H1 (cell line): ENCODE measurements at regions not wholly inside any gene's neighbourhood (a gene's known extent, or its start where the extent isn't known, plus 50 kb on each side); places are given as distances from the start of the nearest gene placed in this dataset.

Experiments used
- CTCF ChIA-PET: fragments of 300-600 bp; sonication (Branson Sonifier 250); formaldehyde crosslinking; loops from one replicate; lab custom pipeline; 2021; ENCODE audit not compliant: partially characterized antibody; lab: Charles Lee
- POLR2A ChIA-PET: fragments of 300-600 bp; sonication (Branson Sonifier 250); formaldehyde crosslinking; loops from one replicate; lab custom pipeline; 2021; ENCODE audit warnings: inconsistent platforms; ENCODE audit not compliant: partially characterized antibody; lab: Charles Lee
- DNase-seq, 2 experiments: peaks; one replicate each; pipeline versions ENCODE4 v3.0.0 to v3.0.0-alpha.2; 2010 to 2022; ENCODE audit warnings: low spot score in 2 of 2, low read depth in 1 of 2, mixed read lengths in 1 of 2
- FAIRE-seq: peaks from 2 replicates; lab custom pipeline; 2011; peaks lifted over from hg19 to GRCh38; lab: Jason Lieb, UNC
- H2AFZ ChIP-seq: 2 replicates; pipeline ENCODE4 v1.8.1; 2012; ENCODE audit warnings: low read length, inconsistent platforms
- H2AK5ac ChIP-seq: 2 replicates; pipeline ENCODE4 v1.6.1; 2013; ENCODE audit warnings: low read depth, low read length
- H2BK120ac ChIP-seq: replicated peaks from 2 replicates; pipeline ENCODE3; 2013; ENCODE audit warnings: low read depth, low read length, inconsistent platforms
- H2BK12ac ChIP-seq: 2 replicates; pipeline ENCODE4 v1.6.1; 2013; ENCODE audit warnings: low read depth, low read length
- H2BK15ac ChIP-seq: 2 replicates; pipeline ENCODE4 v1.6.1; 2013; ENCODE audit warnings: low read length
- H2BK20ac ChIP-seq: 2 replicates; pipeline ENCODE4 v1.6.1; 2013; ENCODE audit warnings: low read length
- H2BK5ac ChIP-seq: 2 replicates; pipeline ENCODE4 v1.6.1; 2013; ENCODE audit warnings: low read depth, low read length
- H3K14ac ChIP-seq: 2 replicates; pipeline ENCODE4 v1.6.1; 2013; ENCODE audit warnings: inconsistent platforms; ENCODE audit not compliant: insufficient read length
- H3K18ac ChIP-seq: 2 replicates; pipeline ENCODE4 v1.6.1; 2013; ENCODE audit warnings: low read length; ENCODE audit errors: extremely low read depth
- H3K23ac ChIP-seq: 2 replicates; pipeline ENCODE4 v1.6.1; 2013; ENCODE audit warnings: inconsistent platforms; ENCODE audit not compliant: insufficient read length
- H3K23me2 ChIP-seq: 2 replicates; pipeline ENCODE4 v1.6.1; 2013; ENCODE audit warnings: low read depth, low read length
- H3K27ac ChIP-seq: 2 replicates; pipeline ENCODE4 v1.6.1; 2011; ENCODE audit warnings: low read depth, low read length, inconsistent platforms
- H3K27me3 ChIP-seq, 4 experiments: replicated peaks in 1 of 4; 1 replicate in 1 of 4; 2 replicates in 3 of 4; pipeline versions ENCODE4 v1.6.1 to v1.8.1; 2011 to 2013; ENCODE audit warnings: low read length in 3 of 4, mild to moderate bottlenecking in 3 of 4, inconsistent platforms in 2 of 4, mixed read lengths in 2 of 4, moderate library complexity in 1 of 4; ENCODE audit not compliant: control insufficient read depth in 3 of 4, insufficient read depth in 3 of 4; ENCODE audit errors: extremely low read depth in 1 of 4
- H3K36me3 ChIP-seq, 4 experiments: 2 replicates each; pipeline versions ENCODE4 v1.6.1 to v1.8.1; 2011 to 2013; ENCODE audit warnings: mild to moderate bottlenecking in 4 of 4, low read length in 3 of 4, moderate library complexity in 2 of 4, control low read depth in 1 of 4, inconsistent platforms in 1 of 4; ENCODE audit not compliant: insufficient read depth in 4 of 4, control insufficient read depth in 2 of 4
- H3K4ac ChIP-seq: replicated peaks from 2 replicates; pipeline ENCODE3; 2013; ENCODE audit warnings: low read length, low read depth, mixed read lengths, inconsistent platforms; ENCODE audit not compliant: insufficient read length
- H3K4me1 ChIP-seq, 4 experiments: replicated peaks in 1 of 4; 1 replicate in 1 of 4; 2 replicates in 3 of 4; pipeline versions ENCODE4 v1.6.1 to v1.8.1; 2011 to 2013; ENCODE audit warnings: low read length in 3 of 4, inconsistent platforms in 2 of 4, mixed read lengths in 1 of 4; ENCODE audit not compliant: insufficient read depth in 4 of 4, control insufficient read depth in 3 of 4
- H3K4me2 ChIP-seq, 2 experiments: 2 replicates each; pipeline versions ENCODE4 v1.6.1 to v1.8.1; 2011 to 2013; ENCODE audit warnings: low read depth in 2 of 2, low read length in 2 of 2, control low read depth in 1 of 2, inconsistent platforms in 1 of 2, mild to moderate bottlenecking in 1 of 2; ENCODE audit not compliant: insufficient read depth in 1 of 2
- H3K4me3 ChIP-seq, 4 experiments: fragments of 200-600, 300-600 bp in 1 of 4; sonication (generic), shearing (Covaris generic), sonication (Bioruptor Twin) in 1 of 4; 2 replicates each; pipeline versions ENCODE4 v1.5.1 to v1.8.1; 2011 to 2016; ENCODE audit warnings: low read length in 4 of 4, low read depth in 3 of 4, control low read depth in 2 of 4, inconsistent platforms in 2 of 4, mild to moderate bottlenecking in 2 of 4, mixed read lengths in 1 of 4, moderate library complexity in 1 of 4; ENCODE audit not compliant: insufficient read depth in 2 of 4; ENCODE audit errors: extremely low read depth in 1 of 4
- H3K56ac ChIP-seq: replicated peaks from 2 replicates; pipeline ENCODE3; 2013; ENCODE audit warnings: low read depth, mild to moderate bottlenecking, mixed read lengths, low read length, inconsistent platforms; ENCODE audit not compliant: insufficient read length
- H3K79me1 ChIP-seq: 2 replicates; pipeline ENCODE4 v1.6.1; 2013; ENCODE audit warnings: low read depth, low read length, control low read depth
- H3K79me2 ChIP-seq, 2 experiments: 2 replicates each; pipeline versions ENCODE4 v1.6.1 to v1.8.1; 2012 to 2013; ENCODE audit warnings: low read length in 2 of 2, mild to moderate bottlenecking in 2 of 2, inconsistent platforms in 1 of 2; ENCODE audit not compliant: insufficient read depth in 2 of 2, control insufficient read depth in 1 of 2
- H3K9ac ChIP-seq, 4 experiments: replicated peaks in 1 of 4; 1 replicate in 1 of 4; 2 replicates in 3 of 4; pipeline versions ENCODE4 v1.6.1 to v1.8.1; 2011 to 2013; ENCODE audit warnings: low read depth in 3 of 4, low read length in 3 of 4, control low read depth in 2 of 4, mild to moderate bottlenecking in 2 of 4, moderate library complexity in 2 of 4, inconsistent platforms in 1 of 4; ENCODE audit errors: extremely low read depth in 1 of 4
- H3K9me3 ChIP-seq, 2 experiments: 2 replicates each; pipeline versions ENCODE4 v1.6.1 to v1.8.1; 2012 to 2013; ENCODE audit warnings: mild to moderate bottlenecking in 2 of 2, moderate library complexity in 2 of 2, control low read depth in 1 of 2, inconsistent platforms in 1 of 2, low read depth in 1 of 2, low read length in 1 of 2, mixed read lengths in 1 of 2; ENCODE audit not compliant: insufficient read depth in 2 of 2
- H4K20me1 ChIP-seq, 2 experiments: replicated peaks in 1 of 2; 2 replicates each; pipeline versions ENCODE3 to v1.8.1; 2011 to 2013; ENCODE audit warnings: inconsistent platforms in 2 of 2, low read length in 2 of 2, mild to moderate bottlenecking in 1 of 2; ENCODE audit not compliant: insufficient read depth in 2 of 2, control insufficient read depth in 1 of 2
- H4K5ac ChIP-seq: 2 replicates; pipeline ENCODE4 v1.6.1; 2013; ENCODE audit warnings: low read length, low read depth, mixed read lengths, inconsistent platforms; ENCODE audit not compliant: insufficient read length
- H4K8ac ChIP-seq: 2 replicates; pipeline ENCODE4 v1.8.0; 2013; ENCODE audit warnings: mild to moderate bottlenecking, moderate library complexity, low read length, inconsistent platforms; ENCODE audit not compliant: insufficient read depth; ENCODE audit errors: extremely low read depth
- H4K91ac ChIP-seq: replicated peaks from 2 replicates; pipeline ENCODE3; 2013; ENCODE audit warnings: low read length, mixed read lengths, inconsistent platforms; ENCODE audit not compliant: insufficient read length
- CHD2 ChIP-seq: IDR thresholded peaks from 2 replicates; pipeline ENCODE4 v1.6.1; 2012; ENCODE audit warnings: low read length, improper control_type of control experiment
- RAD21 ChIP-seq, 2 experiments: IDR thresholded peaks in 1 of 2; conservative IDR thresholded peaks in 1 of 2; 2 replicates each; pipeline ENCODE4 v1.6.1; 2011; ENCODE audit warnings: low read depth in 2 of 2, low read length in 2 of 2, improper control_type of control experiment in 1 of 2, inconsistent platforms in 1 of 2, mild to moderate bottlenecking in 1 of 2, moderate library complexity in 1 of 2
- TAF1 ChIP-seq: IDR thresholded peaks from 2 replicates; pipeline ENCODE4 v1.6.1; 2011; ENCODE audit warnings: mild to moderate bottlenecking, low read depth, low read length
- WGBS, 2 experiments: shearing (Covaris generic) in 1 of 2; methylation state at CpG; one replicate each; pipeline versions ENCODE4 v1.1.6 to v1.1.7; 2013 to 2015; ENCODE audit warnings: low lambda C conversion rate in 2 of 2, mixed read lengths in 2 of 2, inconsistent platforms in 1 of 2, low coverage in 1 of 2, missing lambda C conversion rate in 1 of 2; ENCODE audit not compliant: insufficient replicate concordance in 2 of 2, insufficient coverage in 1 of 2, insufficient read length in 1 of 2; ENCODE audit errors: extremely low coverage in 1 of 2, missing lambda C conversion rate in 1 of 2; 5-methylcytosine and 5-hydroxymethylcytosine counted together

- no peak overlapping the region for H3K4me2 ChIP-seq
- no peak overlapping the region for H3K27ac ChIP-seq
- no peak overlapping the region for H2BK20ac ChIP-seq
- H4K5ac ChIP-seq: no peak overlapping the region
- no peaks in the 10 kb centered on the region for H3K79me2 ChIP-seq
- H4K8ac ChIP-seq: no peak overlapping the region
- no peak overlapping the region for H3K18ac ChIP-seq
- WGBS, 2 experiments: 87% methylated on average over 3 of the region's 3 CpGs; no CpG with 5 or more reads in 1 of the 2 experiments
- H3K79me1 ChIP-seq: no peaks in the 10 kb centered on the region
- FAIRE-seq: no peak
- no peaks in the 10 kb centered on the region for H3K36me3 ChIP-seq
- no peak overlapping the region for H3K4me3 ChIP-seq
- H2AK5ac ChIP-seq: no peak overlapping the region
- no peak overlapping the region for H3K56ac ChIP-seq
- no peak overlapping the region for H2BK15ac ChIP-seq
- no peak overlapping the region for H3K9ac ChIP-seq
- POLR2A ChIA-PET: no interaction called here
- H3K14ac ChIP-seq: no peak overlapping the region
- no peak overlapping the region for H4K91ac ChIP-seq
- no peak overlapping the region for H3K4ac ChIP-seq
- no peaks in the 10 kb centered on the region for H3K4me1 ChIP-seq
- H2BK12ac ChIP-seq: no peak overlapping the region
- H3K23ac ChIP-seq: no peak overlapping the region
- no peak overlapping the region for H2BK120ac ChIP-seq
- no peak overlapping the region for H2AFZ ChIP-seq
- no peaks in the 10 kb centered on the region for H3K23me2 ChIP-seq
- no peaks in the 10 kb centered on the region for H4K20me1 ChIP-seq
- no peak overlapping the region for H2BK5ac ChIP-seq
- CTCF ChIA-PET: no interaction called here
- DNase-seq: no peak
- no peaks in the 10 kb centered on the region for H3K27me3 ChIP-seq
- H3K9me3 ChIP-seq: no peaks in the 10 kb centered on the region
- TF ChIP-seq CHD2: no peak
- TF ChIP-seq TAF1: no peak
- TF ChIP-seq RAD21 (IDR thresholded peaks at IDR 0.05 in 1 of 2, conservative IDR thresholded peaks at IDR 0.05 in 1 of 2; ENCODE audit: low read depth in 2 of 2, low read length in 2 of 2): no peak
These were observed 174.5 kb downstream of the ZNF365 start for GRCh38 chr10:62548686-62549085.
